ENCODE measurements at regions not wholly inside any gene's neighbourhood (a gene's known extent, or its start where the extent isn't known, plus 50 kb on each side); places are given as distances from the start of the nearest gene placed in this dataset.

DNA sequence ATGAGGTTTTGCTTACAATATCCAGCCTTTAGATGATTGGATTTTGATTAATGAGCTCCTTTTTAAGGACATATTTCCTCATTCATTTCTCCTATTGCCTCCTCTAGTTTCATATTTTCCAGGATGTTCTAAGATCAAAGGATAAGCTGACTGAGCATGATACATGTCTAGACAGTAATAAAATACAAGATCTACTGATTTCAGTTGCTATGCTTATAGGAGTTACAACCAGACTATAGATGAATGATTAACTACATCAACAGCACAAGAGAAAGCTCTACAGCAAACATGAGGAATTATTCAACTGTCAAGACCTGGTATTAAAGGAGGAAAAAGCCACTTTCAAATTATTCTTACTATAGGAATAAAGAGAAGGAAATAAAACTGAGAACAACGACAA lies 85.0 kb upstream of the LINC00305 start:
- Mint-ChIP-seq H3K27me3 (no peaks in the 10 kb centered on the region), H3K4me3 (no peak overlapping the region), H3K36me3 (ENCODE audit: insufficient read depth) (no peaks in the 10 kb centered on the region), H3K9me3 (peaks cover 14% of the 10 kb centered on the region), H3K4me1 (no peaks in the 10 kb centered on the region), H3K27ac (ENCODE audit: low read depth) (no peak overlapping the region)
- ATAC-seq (replicated peaks; ENCODE audit: extremely low read depth, poor library complexity, severe bottlenecking): no peak
- DNase-seq (ENCODE audit: low spot score in 2 of 2): no peak

DNA sequence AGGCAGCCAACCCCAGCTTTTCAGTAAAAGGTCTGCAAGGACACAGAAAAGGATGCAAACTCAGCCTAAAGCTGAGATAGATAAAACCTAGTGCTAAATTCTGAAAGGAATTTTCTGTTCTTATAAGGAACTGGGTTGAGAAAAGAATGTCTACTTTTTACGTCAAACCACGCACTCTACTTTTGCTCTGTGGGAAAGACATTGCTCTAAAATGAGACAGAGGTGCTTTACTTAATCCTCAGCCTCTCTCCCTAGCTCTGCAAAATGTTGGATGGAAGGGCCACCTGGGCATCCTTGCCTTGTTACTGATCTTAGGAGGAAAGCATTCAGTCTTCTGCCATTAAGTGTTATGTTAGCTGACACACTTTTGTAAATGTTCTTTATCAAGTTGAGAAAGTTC lies 72.1 kb upstream of the LINC00305 start:
- no peak for ATAC-seq (replicated peaks; ENCODE audit: extremely low read depth, poor library complexity, severe bottlenecking)
- H3K9me3 Mint-ChIP-seq: no peaks in the 10 kb centered on the region

DNA sequence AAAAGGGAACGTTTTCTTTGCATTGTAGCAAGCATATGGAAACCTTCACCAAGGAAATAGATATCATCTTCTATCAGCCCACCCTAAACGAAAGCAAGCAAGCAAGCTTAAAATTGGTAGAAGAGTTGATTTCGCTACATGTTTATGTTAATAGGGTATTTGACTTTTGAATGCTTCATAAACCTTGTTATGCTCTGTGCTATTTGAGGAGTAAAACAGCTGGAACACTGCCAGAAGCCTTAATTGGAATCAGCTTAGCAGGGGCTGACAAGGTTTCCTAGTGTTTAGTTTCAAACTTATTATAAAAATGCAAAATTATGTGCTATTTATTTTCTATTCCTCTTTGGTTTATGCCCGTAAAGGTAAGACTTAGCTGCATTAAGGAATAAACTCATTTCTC lies 70.6 kb upstream of the LINC00305 start:
- Mint-ChIP-seq H3K36me3 (ENCODE audit: insufficient read depth) (no peaks in the 10 kb centered on the region), H3K27me3 (no peaks in the 10 kb centered on the region), H3K4me1 (no peaks in the 10 kb centered on the region), H3K27ac (ENCODE audit: low read depth) (no peak overlapping the region), H3K9me3 (no peaks in the 10 kb centered on the region), H3K4me3 (no peak overlapping the region)
- DNase-seq (ENCODE audit: low spot score in 2 of 2): no peak
- no peak for ATAC-seq (replicated peaks; ENCODE audit: extremely low read depth, poor library complexity, severe bottlenecking)

More for the DNA sequence above, 72.1 kb upstream of the LINC00305 start:
- no peaks in the 10 kb centered on the region for H3K27me3 Mint-ChIP-seq
- H3K27ac Mint-ChIP-seq (ENCODE audit: low read depth): no peak overlapping the region
- no peaks in the 10 kb centered on the region for H3K36me3 Mint-ChIP-seq (ENCODE audit: insufficient read depth)
- no peak overlapping the region for H3K4me3 Mint-ChIP-seq
- no peaks in the 10 kb centered on the region for H3K4me1 Mint-ChIP-seq
- DNase-seq (ENCODE audit: low spot score in 2 of 2): no peak

DNA sequence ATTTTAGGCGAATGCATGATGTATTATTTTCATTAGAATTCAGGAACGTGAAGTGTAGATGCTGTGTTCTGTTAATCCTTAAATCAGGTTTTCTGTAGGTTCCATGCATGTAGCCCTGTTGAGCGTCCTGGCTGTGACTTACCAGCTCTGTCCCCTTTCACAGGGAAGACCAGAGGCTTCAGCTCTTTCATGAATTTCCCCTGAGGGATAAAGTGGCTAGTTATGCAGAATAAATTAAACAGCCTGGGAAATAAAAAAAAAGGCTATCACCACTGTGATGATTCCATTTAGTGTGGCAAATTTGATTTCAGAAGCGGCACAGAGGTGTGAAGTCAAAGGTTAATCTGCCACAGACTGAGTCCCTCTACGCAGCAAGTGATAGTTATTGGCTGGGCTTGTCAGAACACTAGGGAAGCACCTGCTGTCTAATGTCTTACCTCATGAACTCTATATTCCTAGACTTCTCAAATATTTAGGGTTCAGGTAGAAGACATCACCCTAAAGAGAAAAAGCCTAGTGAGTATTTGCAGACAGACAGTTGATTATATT lies 61.6 kb upstream of the LINC00305 start:
- Mint-ChIP-seq H3K4me3 (no peak overlapping the region), H3K27me3 (no peaks in the 10 kb centered on the region), H3K36me3 (ENCODE audit: insufficient read depth) (no peaks in the 10 kb centered on the region), H3K9me3 (no peaks in the 10 kb centered on the region), H3K4me1 (peaks cover 10% of the 10 kb centered on the region), H3K27ac (ENCODE audit: low read depth) (no peak overlapping the region)
- DNase-seq (ENCODE audit: low spot score in 2 of 2): no peak
- ATAC-seq (replicated peaks; ENCODE audit: extremely low read depth, poor library complexity, severe bottlenecking): no peak

DNA sequence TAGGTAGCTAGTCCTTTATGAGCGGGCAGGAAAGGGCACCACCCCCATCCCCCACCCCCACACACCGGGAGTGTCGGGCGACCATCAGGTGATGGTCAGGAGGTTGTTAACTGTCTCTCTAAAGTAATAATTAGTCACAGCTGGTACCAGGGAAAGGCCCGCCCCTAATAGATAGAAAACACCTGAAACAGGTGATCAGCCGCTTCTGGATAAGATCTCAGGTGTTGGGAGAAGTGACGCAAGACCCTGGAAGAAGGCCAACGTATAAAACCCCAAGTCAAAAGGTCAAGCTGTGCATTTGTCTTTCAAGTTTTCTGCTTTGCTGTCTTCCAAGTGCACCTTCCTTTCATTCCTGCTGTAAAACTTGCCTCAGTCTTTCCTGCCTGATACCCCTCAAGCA lies 59.6 kb upstream of the LINC00305 start:
- no peaks in the 10 kb centered on the region for H3K36me3 Mint-ChIP-seq (ENCODE audit: insufficient read depth)
- DNase-seq (ENCODE audit: low spot score in 2 of 2) (no peak), ATAC-seq (replicated peaks; ENCODE audit: extremely low read depth, poor library complexity, severe bottlenecking) (no peak)
- H3K4me3 Mint-ChIP-seq: no peak overlapping the region
- H3K4me1 Mint-ChIP-seq: peaks cover 10% of the 10 kb centered on the region
- no peaks in the 10 kb centered on the region for H3K27me3 Mint-ChIP-seq
- H3K27ac Mint-ChIP-seq (ENCODE audit: low read depth): no peak overlapping the region
- H3K9me3 Mint-ChIP-seq: no peaks in the 10 kb centered on the region

DNA sequence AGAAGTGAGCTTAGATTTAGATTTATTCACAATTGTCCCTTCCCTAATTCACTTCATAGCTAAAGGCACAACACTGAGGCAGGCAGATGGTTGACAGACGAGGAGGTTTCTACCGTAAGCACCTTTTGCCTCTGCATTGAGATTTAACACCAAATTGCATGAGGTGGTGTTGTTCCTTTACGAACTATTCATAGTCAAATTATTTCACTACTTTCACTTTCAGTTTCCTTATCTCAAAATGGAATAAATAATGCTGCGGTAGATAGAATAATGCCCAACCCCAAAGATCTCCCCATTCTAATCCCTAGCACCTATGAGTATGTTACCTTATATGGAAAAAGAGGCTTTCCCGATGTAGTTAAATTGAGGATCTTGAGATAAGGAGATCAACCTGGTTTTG lies 58.9 kb upstream of the LINC00305 start:
- ATAC-seq (replicated peaks; ENCODE audit: extremely low read depth, poor library complexity, severe bottlenecking) (no peak), DNase-seq (ENCODE audit: low spot score in 2 of 2) (no peak)
- H3K4me1 Mint-ChIP-seq: peaks cover 10% of the 10 kb centered on the region
- no peaks in the 10 kb centered on the region for H3K27me3 Mint-ChIP-seq
- H3K9me3 Mint-ChIP-seq: no peaks in the 10 kb centered on the region
- H3K4me3 Mint-ChIP-seq: peak overlapping the region; percentile 47
- no peaks in the 10 kb centered on the region for H3K36me3 Mint-ChIP-seq (ENCODE audit: insufficient read depth)
- no peak overlapping the region for H3K27ac Mint-ChIP-seq (ENCODE audit: low read depth)

DNA sequence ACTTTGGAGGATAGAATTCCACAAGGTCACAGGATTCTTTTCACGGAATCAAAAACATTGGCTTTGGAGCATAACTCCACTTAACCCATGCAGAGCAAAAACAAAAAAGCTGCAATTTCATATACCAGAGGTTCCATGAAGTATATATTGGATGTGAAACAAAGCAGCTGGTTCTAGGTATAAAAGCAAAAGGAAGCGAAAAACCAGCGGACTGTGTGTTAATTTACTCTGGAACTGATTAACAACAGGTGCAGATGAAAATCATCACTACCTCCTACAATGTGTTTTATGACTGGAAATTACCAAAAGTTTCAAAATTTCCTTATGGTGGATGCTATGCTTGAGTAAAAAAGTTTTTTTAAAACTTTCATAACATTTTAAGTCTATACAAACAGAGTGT lies 54.4 kb upstream of the LINC00305 start:
- DNase-seq (ENCODE audit: low spot score in 2 of 2) (no peak), ATAC-seq (replicated peaks; ENCODE audit: extremely low read depth, poor library complexity, severe bottlenecking) (no peak)
- no peak overlapping the region for H3K4me3 Mint-ChIP-seq
- no peaks in the 10 kb centered on the region for H3K9me3 Mint-ChIP-seq
- no peak overlapping the region for H3K27ac Mint-ChIP-seq (ENCODE audit: low read depth)
- H3K36me3 Mint-ChIP-seq (ENCODE audit: insufficient read depth): no peaks in the 10 kb centered on the region
- H3K4me1 Mint-ChIP-seq: peaks cover 10% of the 10 kb centered on the region
- H3K27me3 Mint-ChIP-seq: no peaks in the 10 kb centered on the region

DNA sequence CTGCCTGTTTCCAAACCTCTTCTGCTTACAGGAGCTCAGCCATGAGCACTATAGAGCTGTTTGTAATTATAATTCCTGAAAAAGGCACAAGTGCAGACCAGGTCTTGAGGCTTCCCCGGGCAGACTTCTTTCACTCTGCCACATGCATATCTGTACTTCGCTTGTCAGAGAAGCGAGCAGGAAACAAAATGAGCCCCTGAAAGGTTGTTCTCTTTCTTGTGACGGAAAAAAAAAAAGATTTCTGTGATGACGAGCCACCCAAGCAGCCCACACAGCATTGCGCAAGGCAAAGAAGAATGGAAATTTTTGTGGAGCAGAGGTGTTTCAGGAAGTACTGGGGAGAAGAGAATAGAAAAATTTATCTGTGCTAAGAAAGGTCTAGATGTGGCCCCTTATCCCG lies 54.0 kb upstream of the LINC00305 start:
- Mint-ChIP-seq H3K36me3 (ENCODE audit: insufficient read depth) (no peaks in the 10 kb centered on the region), H3K27ac (ENCODE audit: low read depth) (no peak overlapping the region), H3K27me3 (no peaks in the 10 kb centered on the region), H3K9me3 (no peaks in the 10 kb centered on the region), H3K4me3 (no peak overlapping the region), H3K4me1 (peaks cover 6% of the 10 kb centered on the region)
- ATAC-seq (replicated peaks; ENCODE audit: extremely low read depth, poor library complexity, severe bottlenecking) (no peak), DNase-seq (ENCODE audit: low spot score in 2 of 2) (no peak)

DNA sequence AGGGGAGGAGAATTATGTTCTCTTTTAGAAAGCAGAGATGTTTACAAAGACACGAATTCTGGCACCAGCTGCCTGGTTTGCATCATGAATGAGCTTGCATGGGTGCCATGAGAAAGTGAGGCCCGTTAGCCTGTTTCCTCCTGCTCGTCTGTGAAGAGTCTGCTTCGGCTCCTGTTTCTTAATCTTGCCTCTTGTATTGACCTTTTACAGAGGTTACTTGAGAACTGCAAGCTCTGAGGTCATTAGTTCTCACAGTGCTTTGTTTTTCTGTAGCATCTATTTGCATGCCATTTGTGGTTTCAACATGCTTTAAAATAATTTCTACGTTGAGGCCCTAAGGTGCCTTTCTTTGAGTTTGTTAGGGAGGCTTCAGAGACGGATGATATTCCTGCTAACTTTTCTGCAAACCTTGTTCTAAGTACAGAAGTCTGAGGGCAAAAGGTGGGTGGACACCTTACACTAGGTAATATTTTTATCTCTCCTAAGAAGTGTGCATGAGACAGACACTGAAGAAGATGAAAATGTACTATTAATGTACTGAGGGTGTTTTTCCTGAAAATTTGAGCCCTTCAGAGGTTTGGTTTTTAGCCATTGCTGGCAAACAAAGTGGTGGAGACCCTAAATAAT lies 53.4 kb upstream of the LINC00305 start:
- no peak for ATAC-seq (replicated peaks; ENCODE audit: extremely low read depth, poor library complexity, severe bottlenecking)
- Mint-ChIP-seq H3K4me1 (peaks cover 1% of the 10 kb centered on the region), H3K9me3 (no peaks in the 10 kb centered on the region), H3K27ac (ENCODE audit: low read depth) (no peak overlapping the region), H3K36me3 (ENCODE audit: insufficient read depth) (no peaks in the 10 kb centered on the region), H3K4me3 (no peak overlapping the region), H3K27me3 (no peaks in the 10 kb centered on the region)
- no peak for DNase-seq (ENCODE audit: low spot score in 2 of 2)

DNA sequence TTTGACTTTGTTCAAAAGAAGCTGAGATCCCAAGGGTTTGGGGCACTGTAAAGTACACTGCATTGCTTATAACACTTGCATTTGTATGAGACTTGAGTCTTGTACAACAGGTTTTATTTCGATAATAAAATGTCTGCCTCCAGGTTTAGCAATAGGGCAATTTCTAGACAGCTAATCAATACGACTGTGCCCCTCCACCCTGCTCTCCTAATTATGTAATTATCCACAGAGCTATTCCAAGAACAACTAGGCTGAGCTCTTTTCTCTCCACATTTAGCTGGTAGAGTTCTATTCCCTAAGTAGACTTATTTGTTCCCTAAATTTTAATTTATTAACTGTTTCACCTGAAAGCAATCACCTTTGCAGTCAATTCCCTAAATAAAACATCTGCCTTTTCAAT lies 52.9 kb upstream of the LINC00305 start:
- Mint-ChIP-seq H3K27ac (ENCODE audit: low read depth) (no peak overlapping the region), H3K4me1 (no peaks in the 10 kb centered on the region), H3K27me3 (no peaks in the 10 kb centered on the region), H3K9me3 (no peaks in the 10 kb centered on the region), H3K4me3 (no peak overlapping the region), H3K36me3 (ENCODE audit: insufficient read depth) (no peaks in the 10 kb centered on the region)
- no peak for ATAC-seq (replicated peaks; ENCODE audit: extremely low read depth, poor library complexity, severe bottlenecking)
- DNase-seq (ENCODE audit: low spot score in 2 of 2): no peak

DNA sequence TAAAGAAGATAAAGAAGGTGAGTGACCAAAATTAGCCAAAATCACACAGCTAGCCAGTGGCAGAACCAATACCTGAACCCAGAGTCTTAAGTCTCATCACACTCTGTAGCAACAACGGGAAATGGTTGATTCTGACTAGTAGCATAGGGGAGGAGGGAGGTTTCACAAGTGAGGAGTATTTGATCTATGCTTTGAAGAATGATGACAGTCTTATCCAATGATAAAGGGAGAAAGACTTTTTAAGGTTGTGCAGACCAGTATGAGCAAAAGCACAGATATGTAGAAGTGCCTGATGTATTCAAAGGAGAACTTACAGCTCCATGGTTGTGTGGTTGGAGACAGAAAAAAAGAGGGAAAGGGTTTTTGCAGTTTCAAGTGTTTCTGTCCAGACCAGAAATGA lies 50.7 kb upstream of the LINC00305 start:
- Mint-ChIP-seq H3K4me3 (no peak overlapping the region), H3K27ac (ENCODE audit: low read depth) (no peak overlapping the region), H3K27me3 (no peaks in the 10 kb centered on the region), H3K9me3 (no peaks in the 10 kb centered on the region), H3K36me3 (ENCODE audit: insufficient read depth) (no peaks in the 10 kb centered on the region), H3K4me1 (no peaks in the 10 kb centered on the region)
- DNase-seq (ENCODE audit: low spot score in 2 of 2) (no peak), ATAC-seq (replicated peaks; ENCODE audit: extremely low read depth, poor library complexity, severe bottlenecking) (no peak)
